CD4-positive, alpha-beta memory T cell (primary cell): ENCODE measurements at regions not wholly inside any gene's neighbourhood (a gene's known extent, or its start where the extent isn't known, plus 50 kb on each side); places are given as distances from the start of the nearest gene placed in this dataset.

Source experiments
- CTCF ChIA-PET: fragments of 350-600 bp; sonication (Branson Sonifier 250); formaldehyde crosslinking; loops from one replicate; lab custom pipeline; 2021; ENCODE audit warnings: inconsistent platforms; ENCODE audit not compliant: partially characterized antibody; lab: Charles Lee
- POLR2A ChIA-PET: fragments of 350-600 bp; sonication (Branson Sonifier 250); formaldehyde crosslinking; loops from one replicate; lab custom pipeline; 2021; ENCODE audit not compliant: partially characterized antibody; lab: Charles Lee
- DNase-seq, 5 donors: peaks; one replicate each; pipeline versions ENCODE4 v3.0.0 to v3.0.0-alpha.2; 2020 to 2022; ENCODE audit warnings: mixed read lengths in 1 of 5
- H3K27ac ChIP-seq: one replicate; pipeline ENCODE4 v1.7.0; 2013; ENCODE audit warnings: low read depth, low read length
- H3K27me3 ChIP-seq: 2 replicates; pipeline ENCODE4 v1.7.0; 2013; ENCODE audit warnings: mild to moderate bottlenecking, low read length, moderate library complexity; ENCODE audit not compliant: insufficient read depth
- H3K36me3 ChIP-seq: 2 replicates; pipeline ENCODE4 v1.7.0; 2013; ENCODE audit warnings: mild to moderate bottlenecking, low read length, moderate library complexity; ENCODE audit not compliant: insufficient read depth
- H3K4me1 ChIP-seq: 2 replicates; pipeline ENCODE4 v1.7.0; 2013; ENCODE audit warnings: mild to moderate bottlenecking, low read length, moderate library complexity; ENCODE audit not compliant: insufficient read depth
- H3K4me3 ChIP-seq, 2 donors: one replicate each; pipeline ENCODE4 v1.7.0; 2013; ENCODE audit warnings: low read length in 2 of 2, mild to moderate bottlenecking in 1 of 2
- H3K9me3 ChIP-seq, 2 donors: one replicate each; pipeline ENCODE4 v1.7.0; 2013; ENCODE audit warnings: low read length in 2 of 2, control low read depth in 1 of 2; ENCODE audit not compliant: control insufficient read depth in 1 of 2
- H3K27ac Mint-ChIP-seq, 7 donors: one replicate each; pipeline ENCODE4 v1.8.0; 2020 to 2021; ENCODE audit warnings: mixed read lengths in 7 of 7, mild to moderate bottlenecking in 6 of 7, inconsistent platforms in 3 of 7, moderate library complexity in 3 of 7
- H3K27me3 Mint-ChIP-seq, 2 donors: one replicate each; pipeline ENCODE4 v1.8.0; 2020 to 2021; ENCODE audit warnings: mixed read lengths in 2 of 2
- H3K36me3 Mint-ChIP-seq, 2 donors: one replicate each; pipeline ENCODE4 v1.8.0; 2020 to 2021; ENCODE audit warnings: mixed read lengths in 2 of 2, inconsistent platforms in 1 of 2, mild to moderate bottlenecking in 1 of 2
- H3K4me1 Mint-ChIP-seq, 4 donors: one replicate each; pipeline ENCODE4 v1.8.0; 2020 to 2021; ENCODE audit warnings: mixed read lengths in 4 of 4, mild to moderate bottlenecking in 1 of 4
- H3K4me3 Mint-ChIP-seq, 8 donors: one replicate each; pipeline ENCODE4 v1.8.0; 2020 to 2021; ENCODE audit warnings: mixed read lengths in 8 of 8, mild to moderate bottlenecking in 7 of 8, moderate library complexity in 6 of 8, inconsistent platforms in 3 of 8
- H3K9me3 Mint-ChIP-seq, 8 donors: one replicate each; pipeline ENCODE4 v1.8.0; 2020 to 2021; ENCODE audit warnings: mixed read lengths in 8 of 8, mild to moderate bottlenecking in 5 of 8, inconsistent platforms in 3 of 8, moderate library complexity in 1 of 8
- intact Hi-C: fragments of 100-400 bp; cut with micrococcal nuclease; formaldehyde crosslinking; loops from one replicate; pipeline ENCODE4 v1.15.1; 2023

- no peak overlapping the region for H3K27ac Mint-ChIP-seq
- H3K4me1 Mint-ChIP-seq, result peaks cover 0 to 9% (median 0%) of the 10 kb centered on the region in 4 donors
- H3K27me3 ChIP-seq, result no peaks in the 10 kb centered on the region
- H3K27me3 Mint-ChIP-seq, result no peaks in the 10 kb centered on the region
- ChIA-PET CTCF (no interaction called here), POLR2A (no interaction called here)
- no peaks in the 10 kb centered on the region for H3K36me3 ChIP-seq
- H3K4me3 ChIP-seq, result no peak overlapping the region
- DNase-seq, result no peak
- intact Hi-C loops, result no loop called here
- H3K9me3 Mint-ChIP-seq, result peaks cover 0 to 3% (median under 1%) of the 10 kb centered on the region in 8 donors
- no peaks in the 10 kb centered on the region for H3K9me3 ChIP-seq
- H3K36me3 Mint-ChIP-seq, result no peaks in the 10 kb centered on the region
- no peak overlapping the region for H3K27ac ChIP-seq
- H3K4me1 ChIP-seq, result no peaks in the 10 kb centered on the region
- no peak overlapping the region for H3K4me3 Mint-ChIP-seq
Observed at GRCh38 chr16:26334218-26335111, 642.7 kb downstream of the HS3ST4 start.

GRCh38 chr16:26335236-26335853 lies 643.6 kb downstream of the HS3ST4 start:
- Histone ChIP-seq H3K9me3 (no peaks in the 10 kb centered on the region), H3K4me1 (no peaks in the 10 kb centered on the region), H3K27ac (no peak overlapping the region), H3K4me3 (no peak overlapping the region), H3K27me3 (no peaks in the 10 kb centered on the region), H3K36me3 (no peaks in the 10 kb centered on the region)
- peaks cover 0 to 9% (median 0%) of the 10 kb centered on the region in 4 donors for H3K4me1 Mint-ChIP-seq
- intact Hi-C loops, result no loop called here
- no peak overlapping the region for H3K27ac Mint-ChIP-seq
- CTCF ChIA-PET, result no interaction called here
- no peaks in the 10 kb centered on the region for H3K27me3 Mint-ChIP-seq
- peaks cover 0 to 3% (median 0%) of the 10 kb centered on the region in 8 donors for H3K9me3 Mint-ChIP-seq
- H3K4me3 Mint-ChIP-seq, result no peak overlapping the region
- POLR2A ChIA-PET, result no interaction called here
- no peak for DNase-seq
- no peaks in the 10 kb centered on the region for H3K36me3 Mint-ChIP-seq

- H3K36me3 Mint-ChIP-seq, result no peaks in the 10 kb centered on the region
- Histone ChIP-seq H3K27me3 (no peaks in the 10 kb centered on the region), H3K4me1 (no peaks in the 10 kb centered on the region), H3K27ac (no peak overlapping the region), H3K4me3 (no peak overlapping the region), H3K36me3 (no peaks in the 10 kb centered on the region), H3K9me3 (no peaks in the 10 kb centered on the region)
- DNase-seq, result no peak
- POLR2A ChIA-PET, result no interaction called here
- no peak overlapping the region for H3K4me3 Mint-ChIP-seq
- no peak overlapping the region for H3K27ac Mint-ChIP-seq
- no peaks in the 10 kb centered on the region for H3K27me3 Mint-ChIP-seq
- H3K4me1 Mint-ChIP-seq, result no peaks in the 10 kb centered on the region
- H3K9me3 Mint-ChIP-seq, result peaks cover 0 to 5% (median 0%) of the 10 kb centered on the region in 8 donors
- intact Hi-C loops, result no loop called here
- CTCF ChIA-PET, result no interaction called here
Observed at GRCh38 chr16:26342621-26343020, 650.9 kb downstream of the HS3ST4 start.

- CTCF ChIA-PET, result no interaction called here
Observed at GRCh38 chr16:26344240-26344776, 652.5 kb downstream of the HS3ST4 start.

GRCh38 chr16:26344976-26345375 lies 653.2 kb downstream of the HS3ST4 start:
- Mint-ChIP-seq H3K4me3 (no peak overlapping the region), H3K27ac (no peak overlapping the region), H3K4me1 (no peaks in the 10 kb centered on the region), H3K27me3 (no peaks in the 10 kb centered on the region), H3K9me3 (peaks cover 0 to 5% (median 0%) of the 10 kb centered on the region in 8 donors), H3K36me3 (no peaks in the 10 kb centered on the region)
- no peaks in the 10 kb centered on the region for H3K27me3 ChIP-seq
- no peaks in the 10 kb centered on the region for H3K4me1 ChIP-seq
- intact Hi-C loops, result no loop called here
- H3K27ac ChIP-seq, result no peak overlapping the region
- H3K4me3 ChIP-seq, result no peak overlapping the region
- POLR2A ChIA-PET, result no interaction called here
- H3K36me3 ChIP-seq, result no peaks in the 10 kb centered on the region
- no peaks in the 10 kb centered on the region for H3K9me3 ChIP-seq
- CTCF ChIA-PET, result no interaction called here
- no peak for DNase-seq

More at GRCh38 chr16:26344240-26344776, 652.5 kb downstream of the HS3ST4 start:
- H3K4me1 ChIP-seq, result no peaks in the 10 kb centered on the region
- H3K4me3 ChIP-seq, result no peak overlapping the region
- intact Hi-C loops, result no loop called here
- H3K27ac ChIP-seq, result no peak overlapping the region
- H3K36me3 ChIP-seq, result no peaks in the 10 kb centered on the region
- no peak overlapping the region for H3K4me3 Mint-ChIP-seq
- H3K27me3 ChIP-seq, result no peaks in the 10 kb centered on the region
- DNase-seq, result no peak
- H3K36me3 Mint-ChIP-seq, result no peaks in the 10 kb centered on the region
- no peaks in the 10 kb centered on the region for H3K27me3 Mint-ChIP-seq
- H3K9me3 Mint-ChIP-seq, result peaks cover 0 to 5% (median 0%) of the 10 kb centered on the region in 8 donors
- H3K27ac Mint-ChIP-seq, result no peak overlapping the region
- H3K4me1 Mint-ChIP-seq, result no peaks in the 10 kb centered on the region
- H3K9me3 ChIP-seq, result no peaks in the 10 kb centered on the region
- POLR2A ChIA-PET, result no interaction called here

GRCh38 chr16:26345966-26346365 lies 654.2 kb downstream of the HS3ST4 start:
- no peak overlapping the region for H3K27ac ChIP-seq
- H3K9me3 ChIP-seq, result no peaks in the 10 kb centered on the region
- Mint-ChIP-seq H3K27ac (no peak overlapping the region), H3K4me3 (no peak overlapping the region), H3K9me3 (peaks cover 0 to 1% (median 0%) of the 10 kb centered on the region in 8 donors), H3K4me1 (no peaks in the 10 kb centered on the region), H3K36me3 (no peaks in the 10 kb centered on the region), H3K27me3 (no peaks in the 10 kb centered on the region)
- no peaks in the 10 kb centered on the region for H3K27me3 ChIP-seq
- intact Hi-C loops, result no loop called here
- H3K4me1 ChIP-seq, result no peaks in the 10 kb centered on the region
- POLR2A ChIA-PET, result no interaction called here
- no peaks in the 10 kb centered on the region for H3K36me3 ChIP-seq
- no peak for DNase-seq
- CTCF ChIA-PET, result no interaction called here
- no peak overlapping the region for H3K4me3 ChIP-seq

- Mint-ChIP-seq H3K9me3 (peaks cover 0 to 5% (median 0%) of the 10 kb centered on the region in 8 donors), H3K4me3 (no peak overlapping the region), H3K27me3 (no peaks in the 10 kb centered on the region), H3K27ac (no peak overlapping the region), H3K36me3 (no peaks in the 10 kb centered on the region), H3K4me1 (no peaks in the 10 kb centered on the region)
- Histone ChIP-seq H3K36me3 (no peaks in the 10 kb centered on the region), H3K27ac (no peak overlapping the region), H3K4me3 (no peak overlapping the region), H3K27me3 (no peaks in the 10 kb centered on the region), H3K4me1 (no peaks in the 10 kb centered on the region), H3K9me3 (no peaks in the 10 kb centered on the region)
- intact Hi-C loops, result no loop called here
- ChIA-PET CTCF (no interaction called here), POLR2A (no interaction called here)
- DNase-seq, result no peak
Observed at GRCh38 chr16:26348095-26348494, 656.3 kb downstream of the HS3ST4 start.
